ENCODE measurements at regions not wholly inside any gene's neighbourhood (a gene's known extent, or its start where the extent isn't known, plus 50 kb on each side); places are given as distances from the start of the nearest gene placed in this dataset.

DNA sequence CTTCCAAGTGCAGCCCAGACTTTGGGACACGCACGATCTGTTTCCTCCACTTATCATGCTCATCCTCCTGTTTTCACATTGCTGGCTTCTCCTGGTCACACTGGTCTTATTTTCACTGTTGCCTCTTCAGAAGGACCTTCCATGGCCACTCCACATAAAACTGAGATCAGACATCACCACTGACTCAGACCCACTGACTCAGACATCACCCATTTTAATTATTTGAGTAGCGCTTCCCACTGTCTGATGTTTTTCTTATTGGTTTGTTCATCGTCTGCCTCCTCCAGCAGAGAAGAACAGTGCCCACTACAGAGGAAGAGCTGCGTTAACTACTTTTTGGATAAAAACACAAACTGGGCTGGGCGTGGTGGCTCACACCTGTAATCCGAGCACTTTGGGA, 270.5 kb upstream of the PWP1 start:
- Histone ChIP-seq H2AFZ (no peak overlapping the region), H4K20me1 (ENCODE audit: insufficient read depth, poor library complexity, severe bottlenecking) (no peaks in the 10 kb centered on the region), H3K36me3 (replicated peaks; ENCODE audit: insufficient read depth, low read depth) (no peaks in the 10 kb centered on the region), H3K79me2 (no peaks in the 10 kb centered on the region), H3K4me2 (no peak overlapping the region), H3K9me3 (ENCODE audit: low read depth) (no peaks in the 10 kb centered on the region), H3K27ac (no peak overlapping the region), H3K9me2 (replicated peaks; ENCODE audit: insufficient read depth) (no peaks in the 10 kb centered on the region), H3K27me3 (no peaks in the 10 kb centered on the region), H3K4me3 (no peak overlapping the region), H3K4me1 (ENCODE audit: insufficient read depth) (no peaks in the 10 kb centered on the region)
- 95% methylated on average over 7 of the region's 7 CpGs for WGBS (ENCODE audit: low lambda C conversion rate, missing lambda C conversion rate)
- DNase-seq (ENCODE audit: low spot score), result no peak
- TF ChIP-seq, protein P1, sequence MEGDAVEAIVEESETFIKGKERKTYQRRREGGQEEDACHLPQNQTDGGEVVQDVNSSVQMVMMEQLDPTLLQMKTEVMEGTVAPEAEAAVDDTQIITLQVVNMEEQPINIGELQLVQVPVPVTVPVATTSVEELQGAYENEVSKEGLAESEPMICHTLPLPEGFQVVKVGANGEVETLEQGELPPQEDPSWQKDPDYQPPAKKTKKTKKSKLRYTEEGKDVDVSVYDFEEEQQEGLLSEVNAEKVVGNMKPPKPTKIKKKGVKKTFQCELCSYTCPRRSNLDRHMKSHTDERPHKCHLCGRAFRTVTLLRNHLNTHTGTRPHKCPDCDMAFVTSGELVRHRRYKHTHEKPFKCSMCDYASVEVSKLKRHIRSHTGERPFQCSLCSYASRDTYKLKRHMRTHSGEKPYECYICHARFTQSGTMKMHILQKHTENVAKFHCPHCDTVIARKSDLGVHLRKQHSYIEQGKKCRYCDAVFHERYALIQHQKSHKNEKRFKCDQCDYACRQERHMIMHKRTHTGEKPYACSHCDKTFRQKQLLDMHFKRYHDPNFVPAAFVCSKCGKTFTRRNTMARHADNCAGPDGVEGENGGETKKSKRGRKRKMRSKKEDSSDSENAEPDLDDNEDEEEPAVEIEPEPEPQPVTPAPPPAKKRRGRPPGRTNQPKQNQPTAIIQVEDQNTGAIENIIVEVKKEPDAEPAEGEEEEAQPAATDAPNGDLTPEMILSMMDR (IDR thresholded peaks at IDR 0.05; ENCODE audit: poor library complexity), result no peak
- no peak for TF ChIP-seq EZH2phosphoT487 (IDR thresholded peaks at IDR 0.05; ENCODE audit: low read depth, severe bottlenecking, unreplicated experiment)

DNA sequence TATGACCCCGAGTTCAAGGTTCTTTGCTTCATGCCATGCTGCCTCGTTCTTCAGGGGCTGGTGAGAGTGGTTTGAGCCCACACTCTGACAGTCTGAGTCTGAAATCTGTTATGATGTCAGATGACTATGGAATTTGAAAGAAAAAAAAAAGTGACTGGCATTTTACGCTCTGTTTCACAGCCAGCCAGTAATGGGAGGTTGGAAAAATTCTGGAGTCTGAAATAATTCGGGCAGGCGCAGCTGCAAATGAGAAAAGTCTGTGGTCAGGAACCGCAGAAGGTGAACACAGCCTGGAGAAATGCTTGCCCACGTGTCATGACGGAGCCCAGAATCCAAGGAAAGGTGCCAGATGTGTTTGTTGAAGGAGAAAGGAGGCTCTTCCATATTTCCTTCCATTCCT, 269.8 kb upstream of the PWP1 start:
- Histone ChIP-seq H3K4me3 (no peak overlapping the region), H3K36me3 (replicated peaks; ENCODE audit: insufficient read depth, low read depth) (no peaks in the 10 kb centered on the region), H3K79me2 (no peaks in the 10 kb centered on the region), H2AFZ (no peak overlapping the region), H3K4me2 (no peak overlapping the region), H3K27ac (no peak overlapping the region), H3K27me3 (no peaks in the 10 kb centered on the region), H3K9me3 (ENCODE audit: low read depth) (no peaks in the 10 kb centered on the region), H3K9me2 (replicated peaks; ENCODE audit: insufficient read depth) (no peaks in the 10 kb centered on the region), H3K4me1 (ENCODE audit: insufficient read depth) (no peaks in the 10 kb centered on the region), H4K20me1 (ENCODE audit: insufficient read depth, poor library complexity, severe bottlenecking) (no peaks in the 10 kb centered on the region)
- 85% methylated on average over 8 of the region's 8 CpGs for WGBS (ENCODE audit: low lambda C conversion rate, missing lambda C conversion rate)
- no peak for TF ChIP-seq EZH2phosphoT487 (IDR thresholded peaks at IDR 0.05; ENCODE audit: low read depth, severe bottlenecking, unreplicated experiment)
- TF ChIP-seq, protein P1 (IDR thresholded peaks at IDR 0.05; ENCODE audit: poor library complexity), result no peak
- no peak for TF ChIP-seq EZH2 (IDR thresholded peaks at IDR 0.05; ENCODE audit: borderline replicate concordance)
- no peak for DNase-seq (ENCODE audit: low spot score)

GRCh38 chr12:107417004-107417403, 268.6 kb upstream of the PWP1 start:
- TF ChIP-seq EZH2 (IDR thresholded peaks at IDR 0.05; ENCODE audit: borderline replicate concordance) (no peak), EZH2phosphoT487 (IDR thresholded peaks at IDR 0.05; ENCODE audit: low read depth, severe bottlenecking, unreplicated experiment) (no peak)
- TF ChIP-seq, protein P1 (IDR thresholded peaks at IDR 0.05; ENCODE audit: poor library complexity), result no peak
- H3K27me3 ChIP-seq, result no peaks in the 10 kb centered on the region
- no peaks in the 10 kb centered on the region for H3K36me3 ChIP-seq (replicated peaks; ENCODE audit: insufficient read depth, low read depth)
- no peak for DNase-seq (ENCODE audit: low spot score)
- H4K20me1 ChIP-seq (ENCODE audit: insufficient read depth, poor library complexity, severe bottlenecking), result no peaks in the 10 kb centered on the region
- H3K4me1 ChIP-seq (ENCODE audit: insufficient read depth), result no peaks in the 10 kb centered on the region
- H3K79me2 ChIP-seq, result no peaks in the 10 kb centered on the region
- H3K4me3 ChIP-seq, result no peak overlapping the region
- H2AFZ ChIP-seq, result no peak overlapping the region
- H3K9me2 ChIP-seq (replicated peaks; ENCODE audit: insufficient read depth), result no peaks in the 10 kb centered on the region
- no peak overlapping the region for H3K4me2 ChIP-seq
- H3K9me3 ChIP-seq (ENCODE audit: low read depth), result no peaks in the 10 kb centered on the region
- no peak overlapping the region for H3K27ac ChIP-seq
- WGBS (ENCODE audit: low lambda C conversion rate, missing lambda C conversion rate), result 76% methylated on average over 5 of the region's 5 CpGs

GRCh38 chr12:107418981-107419380, 266.6 kb upstream of the PWP1 start:
- H4K20me1 ChIP-seq (ENCODE audit: insufficient read depth, poor library complexity, severe bottlenecking), result no peaks in the 10 kb centered on the region
- H3K9me2 ChIP-seq (replicated peaks; ENCODE audit: insufficient read depth), result no peaks in the 10 kb centered on the region
- no peaks in the 10 kb centered on the region for H3K27me3 ChIP-seq
- no peaks in the 10 kb centered on the region for H3K9me3 ChIP-seq (ENCODE audit: low read depth)
- no peak for DNase-seq (ENCODE audit: low spot score)
- no peak overlapping the region for H2AFZ ChIP-seq
- H3K36me3 ChIP-seq (replicated peaks; ENCODE audit: insufficient read depth, low read depth), result no peaks in the 10 kb centered on the region
- no peak for TF ChIP-seq EZH2 (IDR thresholded peaks at IDR 0.05; ENCODE audit: borderline replicate concordance)
- no peak for TF ChIP-seq EZH2phosphoT487 (IDR thresholded peaks at IDR 0.05; ENCODE audit: low read depth, severe bottlenecking, unreplicated experiment)
- TF ChIP-seq, protein P1 (IDR thresholded peaks at IDR 0.05; ENCODE audit: poor library complexity), result no peak
- H3K4me1 ChIP-seq (ENCODE audit: insufficient read depth), result no peaks in the 10 kb centered on the region
- H3K27ac ChIP-seq, result no peak overlapping the region
- no peak overlapping the region for H3K4me3 ChIP-seq
- no peaks in the 10 kb centered on the region for H3K79me2 ChIP-seq
- H3K4me2 ChIP-seq, result no peak overlapping the region
